GM23338 (cell line): ENCODE measurements at regions not wholly inside any gene's neighbourhood (a gene's known extent, or its start where the extent isn't known, plus 50 kb on each side); places are given as distances from the start of the nearest gene placed in this dataset.

ENCODE experiments used
- ATAC-seq: fragments of 200-7000 bp; cut with Tn5 transposase; 3 replicates; pipeline ENCODE4 v1.9.1; 2020
- DNase-seq: peaks from one replicate; pipeline ENCODE4 v3.0.0-alpha.2; 2015; ENCODE audit warnings: low spot score
- H2AFZ ChIP-seq: fragments of 200-600 bp; sonication (generic); 2 replicates; pipeline ENCODE4 v1.8.0; 2016; ENCODE audit warnings: antibody characterized with exemption, mild to moderate bottlenecking, moderate library complexity
- H3F3A ChIP-seq: fragments of 200-600 bp; sonication (generic); replicated peaks from 2 replicates; pipeline ENCODE4 v1.8.0; 2017; ENCODE audit warnings: antibody characterized with exemption, mixed run types, low read depth
- H3K27ac ChIP-seq: fragments of 200-600 bp; sonication (generic); 2 replicates; pipeline ENCODE4 v1.6.1; 2016; ENCODE audit warnings: low read depth
- H3K27me3 ChIP-seq: fragments of 200-600 bp; sonication (generic); 2 replicates; pipeline ENCODE4 v1.8.0; 2016; ENCODE audit warnings: mild to moderate bottlenecking, mixed run types, moderate library complexity; ENCODE audit not compliant: insufficient read depth
- H3K36me3 ChIP-seq: fragments of 200-600 bp; sonication (generic); 2 replicates; pipeline ENCODE4 v1.8.0; 2016; ENCODE audit warnings: mild to moderate bottlenecking; ENCODE audit not compliant: insufficient read depth
- H3K4me1 ChIP-seq: fragments of 200-600 bp; sonication (generic); 2 replicates; pipeline ENCODE4 v1.8.0; 2016; ENCODE audit warnings: mild to moderate bottlenecking, moderate library complexity; ENCODE audit not compliant: insufficient read depth
- H3K4me2 ChIP-seq: fragments of 200-600 bp; sonication (generic); 2 replicates; pipeline ENCODE4 v1.7.1; 2017; ENCODE audit warnings: mixed run types
- H3K4me3 ChIP-seq: fragments of 200-600 bp; sonication (generic); 2 replicates; pipeline ENCODE4 v1.6.1; 2016; ENCODE audit warnings: mixed run types
- H3K79me2 ChIP-seq: fragments of 200-600 bp; sonication (generic); replicated peaks from 2 replicates; pipeline ENCODE4 v1.8.0; 2017; ENCODE audit warnings: mild to moderate bottlenecking; ENCODE audit not compliant: insufficient read depth
- H3K9me2 ChIP-seq: fragments of 200-600 bp; sonication (generic); 2 replicates; pipeline ENCODE4 v1.8.0; 2017; ENCODE audit not compliant: insufficient read depth
- H4K20me1 ChIP-seq: fragments of 200-600 bp; sonication (generic); replicated peaks from 2 replicates; pipeline ENCODE4 v1.8.0; 2017; ENCODE audit warnings: mild to moderate bottlenecking; ENCODE audit not compliant: insufficient read depth
- H3K27ac Mint-ChIP-seq: 2 replicates; pipeline ENCODE4 v1.8.0; 2020; ENCODE audit warnings: inconsistent platforms, mild to moderate bottlenecking, moderate library complexity, mixed read lengths
- H3K27me3 Mint-ChIP-seq: 3 replicates; pipeline ENCODE4 v1.8.0; 2022; ENCODE audit warnings: low read depth, mild to moderate bottlenecking, moderate library complexity, mixed read lengths, inconsistent platforms; ENCODE audit not compliant: insufficient read depth, poor library complexity
- H3K36me3 Mint-ChIP-seq: 3 replicates; pipeline ENCODE4 v1.8.0; 2021; ENCODE audit warnings: low read depth, mild to moderate bottlenecking, inconsistent platforms, moderate library complexity, mixed read lengths
- H3K4me1 Mint-ChIP-seq: 3 replicates; pipeline ENCODE4 v1.8.0; 2020; ENCODE audit warnings: mild to moderate bottlenecking, inconsistent platforms, mixed read lengths
- H3K4me3 Mint-ChIP-seq: 3 replicates; pipeline ENCODE4 v1.8.0; 2021; ENCODE audit warnings: moderate library complexity, mild to moderate bottlenecking, inconsistent platforms, mixed read lengths
- H3K9me3 Mint-ChIP-seq: 3 replicates; pipeline ENCODE4 v1.8.0; 2020; ENCODE audit warnings: moderate library complexity, mild to moderate bottlenecking, inconsistent platforms, mixed read lengths
- CREB1 ChIP-seq: fragments of 250-450 bp; sonication (Bioruptor Pico); IDR thresholded peaks from 2 replicates; pipeline ENCODE4 v1.5.0; 2020; ENCODE audit warnings: low read depth, mild to moderate bottlenecking, moderate library complexity
- EZH2 ChIP-seq: fragments of 200-600 bp; sonication (generic); IDR thresholded peaks from one replicate; pipeline ENCODE4 v1.8.0; 2017; ENCODE audit warnings: antibody characterized with exemption, mild to moderate bottlenecking, low read depth; ENCODE audit not compliant: unreplicated experiment
- EZH2phosphoT487 ChIP-seq: fragments of 200-600 bp; sonication (generic); IDR thresholded peaks from one replicate; pipeline ENCODE4 v1.8.1; 2018; ENCODE audit warnings: antibody characterized with exemption; ENCODE audit not compliant: unreplicated experiment
- JUNB ChIP-seq: IDR thresholded peaks from one replicate; pipeline ENCODE4 v1.6.1; 2016; ENCODE audit warnings: antibody characterized with exemption; ENCODE audit not compliant: unreplicated experiment
- NANOG ChIP-seq: IDR thresholded peaks from 2 replicates; pipeline ENCODE4 v1.6.1; 2016; ENCODE audit warnings: antibody characterized with exemption, borderline replicate concordance
- POLR2AphosphoS5 ChIP-seq: IDR thresholded peaks from 2 replicates; pipeline ENCODE4 v1.6.1; 2016; ENCODE audit warnings: antibody characterized with exemption, low read depth
- STAT1 ChIP-seq: IDR thresholded peaks from one replicate; pipeline ENCODE4 v1.6.1; 2016; ENCODE audit warnings: antibody characterized with exemption; ENCODE audit not compliant: unreplicated experiment
- ZNF114 ChIP-seq: fragments of 250-450 bp; sonication (Bioruptor Pico); IDR thresholded peaks from 2 replicates; pipeline ENCODE4 v1.5.0; 2020; ENCODE audit warnings: mild to moderate bottlenecking, moderate library complexity
- ZNF331 ChIP-seq: fragments of 250-450 bp; sonication (Bioruptor Pico); IDR thresholded peaks from 2 replicates; pipeline ENCODE4 v1.5.0; 2020; ENCODE audit warnings: low read depth, mild to moderate bottlenecking, moderate library complexity
- TF ChIP-seq, protein P1 (sequence below): fragments of 250-450 bp; sonication (Bioruptor Pico); IDR thresholded peaks from 2 replicates; pipeline ENCODE4 v1.5.0; 2020; ENCODE audit warnings: mild to moderate bottlenecking, moderate library complexity
- TF ChIP-seq, protein P2 (sequence below): IDR thresholded peaks from one replicate; pipeline ENCODE4 v1.6.1; 2018; ENCODE audit warnings: antibody characterized with exemption; ENCODE audit not compliant: unreplicated experiment
- TF ChIP-seq, protein P3 (sequence below): IDR thresholded peaks from 2 replicates; pipeline ENCODE4 v1.6.1; 2016; ENCODE audit warnings: antibody characterized with exemption
- TF ChIP-seq, protein P4 (sequence below), 2 experiments: fragments of 200-600 bp in 1 of 2; sonication (generic) in 1 of 2; conservative IDR thresholded peaks; 2 replicates each; pipeline versions ENCODE4 v1.5.1 to v1.6.1; 2016 to 2017; ENCODE audit warnings: antibody characterized with exemption in 2 of 2, low read depth in 2 of 2, mild to moderate bottlenecking in 2 of 2, moderate library complexity in 1 of 2

DNA sequence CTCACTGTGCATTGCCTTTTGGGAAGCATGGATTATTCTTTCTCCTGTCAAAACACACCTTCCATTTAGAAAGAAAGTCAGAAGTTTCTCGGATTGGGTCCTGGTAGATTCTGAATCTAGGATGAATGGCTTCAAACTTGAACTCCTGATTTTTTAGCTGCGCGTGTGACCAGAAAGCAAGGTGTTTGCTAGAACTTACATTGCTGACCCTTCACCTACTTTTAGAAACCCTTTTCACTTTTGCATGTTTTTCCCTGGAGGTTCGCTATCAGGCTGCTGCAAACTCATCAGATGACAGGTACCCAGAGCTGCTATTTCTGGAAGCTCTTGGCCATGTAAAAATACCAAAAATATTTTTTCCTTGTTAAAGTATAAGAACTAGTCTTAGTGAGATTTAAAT lies 132.0 kb downstream of the QPCT start:
- peaks cover 3% of the 10 kb centered on the region for H3K36me3 Mint-ChIP-seq
- Histone ChIP-seq H3K4me2 (no peak overlapping the region), H3K27ac (no peak overlapping the region), H3K4me1 (no peaks in the 10 kb centered on the region), H3F3A (no peaks in the 10 kb centered on the region), H3K9me2 (peaks cover 7% of the 10 kb centered on the region; the same call in 1 of the 2 replicates), H3K79me2 (no peaks in the 10 kb centered on the region), H3K4me3 (no peak overlapping the region), H3K27me3 (no peaks in the 10 kb centered on the region), H4K20me1 (0 out of 2 replicates have a peak, but pooled peaks cover 2% of the 10 kb centered on the region), H3K36me3 (no peaks in the 10 kb centered on the region), H2AFZ (peak overlapping the region; percentile 85; the same call in 1 of the 2 replicates)
- DNase-seq (no peak), ATAC-seq (no peak)
- H3K4me3 Mint-ChIP-seq: no peak overlapping the region
- H3K27me3 Mint-ChIP-seq: peaks cover 2% of the 10 kb centered on the region
- no peak overlapping the region for H3K27ac Mint-ChIP-seq
- H3K9me3 Mint-ChIP-seq: peaks cover 6% of the 10 kb centered on the region
- TF ChIP-seq ZNF114 (CRISPR knock-in tag) (no peak), ZNF331 (CRISPR knock-in tag) (no peak), EZH2 (no peak), POLR2AphosphoS5 (no peak), STAT1 (no peak), NANOG (no peak), EZH2phosphoT487 (no peak), JUNB (no peak), CREB1 (CRISPR knock-in tag) (no peak)
- TF ChIP-seq, protein P1, sequence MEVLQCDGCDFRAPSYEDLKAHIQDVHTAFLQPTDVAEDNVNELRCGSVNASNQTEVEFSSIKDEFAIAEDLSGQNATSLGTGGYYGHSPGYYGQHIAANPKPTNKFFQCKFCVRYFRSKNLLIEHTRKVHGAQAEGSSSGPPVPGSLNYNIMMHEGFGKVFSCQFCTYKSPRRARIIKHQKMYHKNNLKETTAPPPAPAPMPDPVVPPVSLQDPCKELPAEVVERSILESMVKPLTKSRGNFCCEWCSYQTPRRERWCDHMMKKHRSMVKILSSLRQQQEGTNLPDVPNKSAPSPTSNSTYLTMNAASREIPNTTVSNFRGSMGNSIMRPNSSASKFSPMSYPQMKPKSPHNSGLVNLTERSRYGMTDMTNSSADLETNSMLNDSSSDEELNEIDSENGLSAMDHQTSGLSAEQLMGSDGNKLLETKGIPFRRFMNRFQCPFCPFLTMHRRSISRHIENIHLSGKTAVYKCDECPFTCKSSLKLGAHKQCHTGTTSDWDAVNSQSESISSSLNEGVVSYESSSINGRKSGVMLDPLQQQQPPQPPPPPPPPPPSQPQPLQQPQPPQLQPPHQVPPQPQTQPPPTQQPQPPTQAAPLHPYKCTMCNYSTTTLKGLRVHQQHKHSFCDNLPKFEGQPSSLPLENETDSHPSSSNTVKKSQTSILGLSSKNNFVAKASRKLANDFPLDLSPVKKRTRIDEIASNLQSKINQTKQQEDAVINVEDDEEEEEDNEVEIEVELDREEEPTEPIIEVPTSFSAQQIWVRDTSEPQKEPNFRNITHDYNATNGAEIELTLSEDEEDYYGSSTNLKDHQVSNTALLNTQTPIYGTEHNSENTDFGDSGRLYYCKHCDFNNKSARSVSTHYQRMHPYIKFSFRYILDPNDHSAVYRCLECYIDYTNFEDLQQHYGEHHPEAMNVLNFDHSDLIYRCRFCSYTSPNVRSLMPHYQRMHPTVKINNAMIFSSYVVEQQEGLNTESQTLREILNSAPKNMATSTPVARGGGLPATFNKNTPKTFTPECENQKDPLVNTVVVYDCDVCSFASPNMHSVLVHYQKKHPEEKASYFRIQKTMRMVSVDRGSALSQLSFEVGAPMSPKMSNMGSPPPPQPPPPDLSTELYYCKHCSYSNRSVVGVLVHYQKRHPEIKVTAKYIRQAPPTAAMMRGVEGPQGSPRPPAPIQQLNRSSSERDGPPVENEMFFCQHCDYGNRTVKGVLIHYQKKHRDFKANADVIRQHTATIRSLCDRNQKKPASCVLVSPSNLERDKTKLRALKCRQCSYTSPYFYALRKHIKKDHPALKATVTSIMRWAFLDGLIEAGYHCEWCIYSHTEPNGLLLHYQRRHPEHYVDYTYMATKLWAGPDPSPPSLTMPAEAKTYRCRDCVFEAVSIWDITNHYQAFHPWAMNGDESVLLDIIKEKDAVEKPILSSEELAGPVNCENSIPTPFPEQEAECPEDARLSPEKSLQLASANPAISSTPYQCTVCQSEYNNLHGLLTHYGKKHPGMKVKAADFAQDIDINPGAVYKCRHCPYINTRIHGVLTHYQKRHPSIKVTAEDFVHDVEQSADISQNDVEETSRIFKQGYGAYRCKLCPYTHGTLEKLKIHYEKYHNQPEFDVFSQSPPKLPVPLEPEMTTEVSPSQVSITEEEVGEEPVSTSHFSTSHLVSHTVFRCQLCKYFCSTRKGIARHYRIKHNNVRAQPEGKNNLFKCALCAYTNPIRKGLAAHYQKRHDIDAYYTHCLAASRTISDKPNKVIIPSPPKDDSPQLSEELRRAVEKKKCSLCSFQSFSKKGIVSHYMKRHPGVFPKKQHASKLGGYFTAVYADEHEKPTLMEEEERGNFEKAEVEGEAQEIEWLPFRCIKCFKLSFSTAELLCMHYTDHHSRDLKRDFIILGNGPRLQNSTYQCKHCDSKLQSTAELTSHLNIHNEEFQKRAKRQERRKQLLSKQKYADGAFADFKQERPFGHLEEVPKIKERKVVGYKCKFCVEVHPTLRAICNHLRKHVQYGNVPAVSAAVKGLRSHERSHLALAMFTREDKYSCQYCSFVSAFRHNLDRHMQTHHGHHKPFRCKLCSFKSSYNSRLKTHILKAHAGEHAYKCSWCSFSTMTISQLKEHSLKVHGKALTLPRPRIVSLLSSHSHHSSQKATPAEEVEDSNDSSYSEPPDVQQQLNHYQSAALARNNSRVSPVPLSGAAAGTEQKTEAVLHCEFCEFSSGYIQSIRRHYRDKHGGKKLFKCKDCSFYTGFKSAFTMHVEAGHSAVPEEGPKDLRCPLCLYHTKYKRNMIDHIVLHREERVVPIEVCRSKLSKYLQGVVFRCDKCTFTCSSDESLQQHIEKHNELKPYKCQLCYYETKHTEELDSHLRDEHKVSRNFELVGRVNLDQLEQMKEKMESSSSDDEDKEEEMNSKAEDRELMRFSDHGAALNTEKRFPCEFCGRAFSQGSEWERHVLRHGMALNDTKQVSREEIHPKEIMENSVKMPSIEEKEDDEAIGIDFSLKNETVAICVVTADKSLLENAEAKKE (CRISPR knock-in tag): no peak
- TF ChIP-seq, protein P2, sequence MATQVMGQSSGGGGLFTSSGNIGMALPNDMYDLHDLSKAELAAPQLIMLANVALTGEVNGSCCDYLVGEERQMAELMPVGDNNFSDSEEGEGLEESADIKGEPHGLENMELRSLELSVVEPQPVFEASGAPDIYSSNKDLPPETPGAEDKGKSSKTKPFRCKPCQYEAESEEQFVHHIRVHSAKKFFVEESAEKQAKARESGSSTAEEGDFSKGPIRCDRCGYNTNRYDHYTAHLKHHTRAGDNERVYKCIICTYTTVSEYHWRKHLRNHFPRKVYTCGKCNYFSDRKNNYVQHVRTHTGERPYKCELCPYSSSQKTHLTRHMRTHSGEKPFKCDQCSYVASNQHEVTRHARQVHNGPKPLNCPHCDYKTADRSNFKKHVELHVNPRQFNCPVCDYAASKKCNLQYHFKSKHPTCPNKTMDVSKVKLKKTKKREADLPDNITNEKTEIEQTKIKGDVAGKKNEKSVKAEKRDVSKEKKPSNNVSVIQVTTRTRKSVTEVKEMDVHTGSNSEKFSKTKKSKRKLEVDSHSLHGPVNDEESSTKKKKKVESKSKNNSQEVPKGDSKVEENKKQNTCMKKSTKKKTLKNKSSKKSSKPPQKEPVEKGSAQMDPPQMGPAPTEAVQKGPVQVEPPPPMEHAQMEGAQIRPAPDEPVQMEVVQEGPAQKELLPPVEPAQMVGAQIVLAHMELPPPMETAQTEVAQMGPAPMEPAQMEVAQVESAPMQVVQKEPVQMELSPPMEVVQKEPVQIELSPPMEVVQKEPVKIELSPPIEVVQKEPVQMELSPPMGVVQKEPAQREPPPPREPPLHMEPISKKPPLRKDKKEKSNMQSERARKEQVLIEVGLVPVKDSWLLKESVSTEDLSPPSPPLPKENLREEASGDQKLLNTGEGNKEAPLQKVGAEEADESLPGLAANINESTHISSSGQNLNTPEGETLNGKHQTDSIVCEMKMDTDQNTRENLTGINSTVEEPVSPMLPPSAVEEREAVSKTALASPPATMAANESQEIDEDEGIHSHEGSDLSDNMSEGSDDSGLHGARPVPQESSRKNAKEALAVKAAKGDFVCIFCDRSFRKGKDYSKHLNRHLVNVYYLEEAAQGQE: no peak
- TF ChIP-seq, protein P3, sequence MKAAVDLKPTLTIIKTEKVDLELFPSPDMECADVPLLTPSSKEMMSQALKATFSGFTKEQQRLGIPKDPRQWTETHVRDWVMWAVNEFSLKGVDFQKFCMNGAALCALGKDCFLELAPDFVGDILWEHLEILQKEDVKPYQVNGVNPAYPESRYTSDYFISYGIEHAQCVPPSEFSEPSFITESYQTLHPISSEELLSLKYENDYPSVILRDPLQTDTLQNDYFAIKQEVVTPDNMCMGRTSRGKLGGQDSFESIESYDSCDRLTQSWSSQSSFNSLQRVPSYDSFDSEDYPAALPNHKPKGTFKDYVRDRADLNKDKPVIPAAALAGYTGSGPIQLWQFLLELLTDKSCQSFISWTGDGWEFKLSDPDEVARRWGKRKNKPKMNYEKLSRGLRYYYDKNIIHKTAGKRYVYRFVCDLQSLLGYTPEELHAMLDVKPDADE: no peak
- TF ChIP-seq, protein P4, sequence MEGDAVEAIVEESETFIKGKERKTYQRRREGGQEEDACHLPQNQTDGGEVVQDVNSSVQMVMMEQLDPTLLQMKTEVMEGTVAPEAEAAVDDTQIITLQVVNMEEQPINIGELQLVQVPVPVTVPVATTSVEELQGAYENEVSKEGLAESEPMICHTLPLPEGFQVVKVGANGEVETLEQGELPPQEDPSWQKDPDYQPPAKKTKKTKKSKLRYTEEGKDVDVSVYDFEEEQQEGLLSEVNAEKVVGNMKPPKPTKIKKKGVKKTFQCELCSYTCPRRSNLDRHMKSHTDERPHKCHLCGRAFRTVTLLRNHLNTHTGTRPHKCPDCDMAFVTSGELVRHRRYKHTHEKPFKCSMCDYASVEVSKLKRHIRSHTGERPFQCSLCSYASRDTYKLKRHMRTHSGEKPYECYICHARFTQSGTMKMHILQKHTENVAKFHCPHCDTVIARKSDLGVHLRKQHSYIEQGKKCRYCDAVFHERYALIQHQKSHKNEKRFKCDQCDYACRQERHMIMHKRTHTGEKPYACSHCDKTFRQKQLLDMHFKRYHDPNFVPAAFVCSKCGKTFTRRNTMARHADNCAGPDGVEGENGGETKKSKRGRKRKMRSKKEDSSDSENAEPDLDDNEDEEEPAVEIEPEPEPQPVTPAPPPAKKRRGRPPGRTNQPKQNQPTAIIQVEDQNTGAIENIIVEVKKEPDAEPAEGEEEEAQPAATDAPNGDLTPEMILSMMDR (conservative IDR thresholded peaks at IDR 0.05; ENCODE audit: low read depth in 2 of 2): no peak
- peaks cover 2% of the 10 kb centered on the region; the same call in 2 of the 3 replicates for H3K4me1 Mint-ChIP-seq
